ENCODE measurements at regions not wholly inside any gene's neighbourhood (a gene's known extent, or its start where the extent isn't known, plus 50 kb on each side); places are given as distances from the start of the nearest gene placed in this dataset.

DNA sequence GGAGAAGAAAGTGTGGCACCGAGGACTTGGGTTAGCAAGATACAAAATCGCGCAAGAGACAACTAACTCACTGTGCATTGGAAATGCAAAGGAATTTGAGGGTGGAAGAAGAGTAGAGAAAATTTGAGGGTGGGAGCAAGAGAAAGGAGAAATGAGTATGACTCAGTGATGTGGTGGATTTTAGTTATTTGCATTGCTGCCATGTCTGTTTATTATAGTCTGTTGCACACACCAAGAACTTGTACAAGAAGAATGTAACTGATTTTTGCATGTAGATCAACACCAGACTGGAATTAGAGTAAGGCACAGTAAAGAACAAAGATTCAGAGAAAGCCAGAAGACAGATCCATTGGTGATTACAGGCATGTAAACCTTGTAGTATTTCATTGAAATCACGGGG is 71.6 kb upstream of the SMIM36 start:
- peak; percentile 61 for DNase-seq (ENCODE audit: low read depth)

DNA sequence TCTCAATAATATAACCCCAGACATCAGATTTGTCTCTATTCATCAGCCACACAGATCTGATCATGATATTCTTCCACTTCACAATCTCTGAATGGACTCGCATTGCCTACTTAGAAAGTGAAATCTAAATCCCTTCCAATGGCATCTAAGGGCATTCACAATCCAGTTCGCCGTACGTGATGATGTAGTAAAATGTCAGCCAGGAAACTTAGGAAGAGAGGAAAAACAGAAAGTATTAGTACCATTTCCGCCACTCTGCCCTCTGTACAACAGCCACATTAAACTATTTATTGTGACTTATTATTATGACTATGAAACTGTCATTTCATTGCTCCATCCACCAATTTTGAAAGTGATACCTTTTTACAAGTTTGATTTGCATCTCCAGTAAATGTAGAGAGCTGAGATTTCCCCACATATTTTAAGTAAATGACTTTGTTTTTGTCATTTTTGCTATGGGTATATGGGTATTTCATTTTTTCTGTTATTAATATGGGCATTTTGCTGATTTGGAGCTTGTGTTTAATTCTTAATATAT is 69.4 kb upstream of the SMIM36 start:
- DNase-seq (ENCODE audit: low read depth) = no peak

DNA sequence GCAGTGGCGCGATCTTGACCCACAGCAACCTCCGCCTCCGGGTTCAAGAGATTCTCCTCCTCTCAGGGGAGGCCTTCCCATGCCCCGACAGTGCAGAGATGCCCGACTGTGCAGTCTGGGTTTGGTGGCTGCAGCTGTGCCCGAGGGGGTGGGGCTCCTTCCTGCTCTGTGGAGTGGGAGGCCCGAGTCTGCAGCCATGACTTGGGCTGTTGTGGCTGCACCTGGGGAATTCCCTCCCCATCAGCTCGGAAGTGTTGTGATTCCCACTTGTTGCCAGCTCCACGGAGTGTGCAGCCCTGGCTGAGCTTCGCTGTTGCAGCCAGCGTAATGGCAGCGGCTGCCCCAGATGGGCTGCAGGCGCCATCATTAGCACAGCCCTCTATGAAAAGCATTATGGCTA is 66.4 kb upstream of the SMIM36 start:
- DNase-seq (ENCODE audit: low read depth) = peak; percentile 50

DNA sequence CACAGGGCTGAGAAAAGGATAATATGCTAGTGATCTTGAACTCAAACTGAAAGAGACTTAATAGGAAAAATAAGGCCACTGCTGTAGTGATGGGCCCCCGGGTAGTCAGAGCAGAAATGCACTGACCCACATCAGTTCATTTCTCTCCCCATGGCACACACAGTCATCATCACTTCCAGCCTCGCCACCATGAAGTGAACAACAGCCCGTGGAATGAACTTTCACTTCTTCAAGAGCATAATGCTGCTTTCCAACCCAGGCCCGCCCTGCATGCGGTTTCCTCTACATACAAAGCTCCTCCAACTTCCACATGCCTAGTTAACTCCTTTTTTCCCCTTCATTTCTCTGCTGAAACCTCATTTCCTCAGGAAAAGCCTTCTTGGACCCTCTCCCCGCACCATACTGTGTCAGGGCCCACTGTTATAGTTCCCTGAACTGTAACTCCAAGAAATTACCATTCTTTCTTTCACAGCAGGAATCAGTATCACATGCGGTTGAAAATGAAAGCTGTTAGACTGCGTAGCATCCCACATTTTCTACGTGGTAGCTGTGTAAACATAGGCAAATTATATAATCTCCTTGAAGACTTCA is 65.8 kb upstream of the SMIM36 start:
- DNase-seq (ENCODE audit: low read depth) = peak; percentile 96

DNA sequence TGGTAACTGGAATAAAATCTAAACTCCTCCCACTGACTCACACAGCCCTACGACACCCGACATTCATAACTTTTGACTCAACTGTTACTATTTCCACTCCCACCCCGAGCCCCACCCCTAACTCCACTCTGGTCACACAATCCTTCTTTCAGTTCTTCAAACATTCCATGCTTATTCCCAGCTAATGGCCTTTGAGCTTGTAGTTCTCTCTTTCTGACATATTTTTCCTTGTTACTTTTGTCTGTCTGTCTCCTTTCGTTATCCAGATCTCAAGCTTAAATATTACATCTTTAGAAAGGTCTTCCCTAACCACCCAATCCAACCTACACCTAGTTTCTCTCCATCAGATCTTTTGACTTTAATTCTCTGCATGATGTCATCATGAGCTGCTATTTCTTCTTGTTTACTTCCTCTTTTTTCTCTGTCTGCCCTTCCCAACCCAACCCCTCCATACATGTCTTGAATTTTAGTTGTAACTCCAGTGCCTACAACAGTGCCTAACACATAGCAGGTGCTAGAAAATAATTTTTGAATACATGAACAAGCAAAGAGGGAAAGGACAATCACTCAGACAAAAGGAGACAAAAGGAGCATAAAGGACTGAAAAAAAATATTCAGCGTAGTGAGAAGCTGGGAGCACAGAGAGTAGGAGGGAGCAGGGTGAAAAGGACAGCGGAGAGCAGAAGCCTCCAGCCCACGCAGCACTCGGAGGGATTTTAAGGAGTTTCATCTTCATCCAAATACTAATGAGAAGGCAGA is 65.2 kb upstream of the SMIM36 start:
- DNase-seq (ENCODE audit: low read depth) = peak; percentile 94

DNA sequence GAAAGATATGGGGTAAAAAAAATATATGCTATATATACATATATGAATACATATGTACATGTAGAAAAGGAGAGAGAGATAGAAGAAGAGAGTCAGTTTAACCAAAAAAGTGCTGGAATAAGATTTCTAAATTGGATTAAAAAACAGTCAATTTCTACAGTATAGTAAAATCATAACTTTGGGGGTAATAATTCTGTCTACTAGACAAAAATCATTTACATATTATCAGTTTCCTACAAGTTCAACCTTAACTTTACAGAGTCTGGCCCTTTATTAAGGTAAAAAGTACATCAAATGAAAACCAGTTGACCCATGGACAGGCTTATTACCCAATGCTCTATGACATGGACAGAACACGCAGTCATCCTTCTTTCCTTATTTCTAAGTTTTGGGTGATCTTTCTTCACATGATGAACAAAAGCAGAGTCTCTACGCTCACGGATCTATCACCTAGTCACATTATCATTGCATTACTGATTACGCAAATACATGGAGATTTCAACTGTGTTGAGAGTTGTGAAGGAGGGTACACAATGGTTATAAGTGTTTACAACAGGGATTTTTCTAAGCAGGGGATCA is 63.9 kb upstream of the SMIM36 start:
- DNase-seq (ENCODE audit: low read depth) = no peak

DNA sequence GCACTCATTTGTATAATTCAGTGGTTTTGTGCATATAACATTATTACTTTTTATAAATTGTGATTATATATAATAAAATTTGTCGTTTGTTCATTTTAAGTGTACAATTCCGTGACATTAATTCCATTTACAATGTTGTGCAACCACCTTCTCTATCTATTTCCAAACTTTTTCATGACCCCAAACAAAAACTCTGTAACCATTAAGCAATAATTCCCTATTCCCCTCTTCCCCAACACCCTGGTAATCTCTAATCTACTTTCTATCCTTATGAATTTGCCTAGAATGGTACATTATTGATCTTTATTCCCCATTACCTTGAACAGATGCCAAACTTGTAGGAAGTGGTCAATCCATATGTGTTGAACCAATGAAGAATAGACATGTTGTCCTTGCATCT is 61.3 kb upstream of the SMIM36 start:
- no peak for DNase-seq (ENCODE audit: low read depth)

DNA sequence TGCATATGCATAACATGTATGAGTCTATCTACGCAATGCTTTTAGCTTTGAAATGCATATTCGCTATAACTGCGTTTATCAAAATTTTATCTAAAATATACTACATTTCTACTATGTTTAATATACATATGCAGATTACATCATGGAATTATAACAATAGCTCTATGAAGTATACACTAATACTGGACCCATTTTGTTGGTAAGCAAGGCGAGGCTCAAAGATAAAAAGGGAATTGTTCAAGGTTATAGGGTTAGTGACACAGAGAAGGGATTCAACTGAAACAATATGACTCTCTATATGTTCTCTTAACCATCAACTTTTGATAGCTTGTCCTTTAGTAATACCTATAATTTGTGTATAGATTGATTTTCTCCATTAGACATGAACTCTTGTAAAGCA is 60.9 kb upstream of the SMIM36 start:
- DNase-seq (ENCODE audit: low read depth) = no peak

DNA sequence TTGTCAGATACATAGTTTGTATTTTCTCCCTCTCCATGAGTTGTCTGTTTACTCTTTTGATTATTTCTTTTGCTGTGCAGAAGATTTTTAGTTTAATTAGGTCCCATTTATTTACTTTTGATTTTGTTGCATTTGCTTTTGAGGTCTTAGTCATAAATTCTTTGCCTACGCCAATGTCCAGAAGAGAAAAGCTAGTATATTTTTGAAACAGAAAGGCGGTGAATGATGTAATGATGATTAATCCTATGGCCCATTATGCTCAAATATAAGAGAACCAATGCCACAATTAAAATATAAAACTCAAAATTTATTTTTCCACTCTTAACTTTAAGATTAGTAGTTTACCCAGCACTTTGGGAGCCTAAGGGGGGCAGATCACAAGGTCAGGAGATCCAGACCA is 59.8 kb upstream of the SMIM36 start:
- peak; percentile 61 for DNase-seq (ENCODE audit: low read depth)

DNA sequence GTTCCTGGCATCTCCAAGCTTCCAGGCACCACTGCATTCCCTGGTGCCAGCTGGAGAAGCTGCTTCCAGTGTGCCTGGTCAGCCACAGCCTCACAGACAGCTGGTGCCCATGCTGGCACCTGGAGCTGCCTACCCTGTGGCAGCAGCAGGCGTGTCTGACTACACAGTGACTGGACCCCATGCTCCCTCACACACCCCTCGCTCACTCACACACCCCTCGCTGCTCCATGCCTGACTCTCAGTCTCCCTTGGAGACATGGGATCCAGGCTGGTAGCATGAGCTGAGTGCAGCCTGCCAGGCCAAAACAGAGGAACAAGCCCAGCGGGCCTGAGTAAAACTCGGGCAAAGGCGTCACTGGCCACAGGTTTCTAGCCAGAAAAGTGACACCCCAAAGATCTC is 59.1 kb upstream of the SMIM36 start:
- no peak for DNase-seq (ENCODE audit: low read depth)

DNA sequence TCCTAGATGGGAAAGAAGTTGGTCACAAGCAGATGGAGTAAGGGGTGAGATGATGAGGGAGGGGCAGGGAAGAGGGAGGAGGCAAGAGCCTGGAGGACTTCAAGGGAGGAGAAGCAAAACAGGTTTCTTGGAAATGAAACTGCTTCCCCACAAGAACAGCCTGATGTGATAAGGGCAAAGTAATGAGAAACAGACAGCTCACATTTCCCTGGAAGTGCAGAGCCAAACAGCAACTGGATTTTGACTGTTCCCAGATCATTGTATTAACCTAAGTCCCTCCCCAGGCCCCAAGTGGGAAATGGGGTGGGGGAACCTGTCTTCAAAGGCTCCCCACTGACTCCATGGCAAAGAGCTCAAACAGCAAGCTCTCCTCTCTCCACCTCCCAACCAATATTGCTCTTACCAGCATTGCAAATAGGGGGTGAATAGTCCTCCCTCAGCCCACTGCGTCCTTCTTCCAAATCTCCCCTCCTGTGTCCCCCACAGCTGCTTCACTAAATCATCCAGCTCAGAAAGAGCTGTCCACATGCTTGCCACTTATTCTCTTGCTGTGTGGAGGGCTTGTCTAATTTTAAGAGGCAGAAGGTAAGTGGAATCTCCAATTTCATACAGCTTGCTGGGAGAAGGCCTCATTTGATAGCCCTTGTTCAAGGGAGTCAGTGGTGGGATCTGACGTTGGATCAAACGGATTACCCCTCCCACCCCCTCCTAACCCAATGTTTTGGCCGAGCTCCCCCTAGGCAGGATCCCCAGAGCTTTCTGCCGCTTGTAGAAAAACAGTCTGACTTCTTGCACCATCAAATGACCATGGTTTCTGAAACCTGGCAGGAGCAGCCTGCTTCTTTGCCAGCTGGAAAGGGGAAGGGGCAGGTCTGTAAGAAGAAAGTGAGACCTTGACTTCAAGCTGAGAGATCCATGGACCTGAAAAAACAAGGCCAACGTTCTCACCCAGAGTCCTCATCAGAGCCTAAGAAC is 56.3 kb upstream of the SMIM36 start:
- peak; percentile 27 for DNase-seq (ENCODE audit: low read depth)

DNA sequence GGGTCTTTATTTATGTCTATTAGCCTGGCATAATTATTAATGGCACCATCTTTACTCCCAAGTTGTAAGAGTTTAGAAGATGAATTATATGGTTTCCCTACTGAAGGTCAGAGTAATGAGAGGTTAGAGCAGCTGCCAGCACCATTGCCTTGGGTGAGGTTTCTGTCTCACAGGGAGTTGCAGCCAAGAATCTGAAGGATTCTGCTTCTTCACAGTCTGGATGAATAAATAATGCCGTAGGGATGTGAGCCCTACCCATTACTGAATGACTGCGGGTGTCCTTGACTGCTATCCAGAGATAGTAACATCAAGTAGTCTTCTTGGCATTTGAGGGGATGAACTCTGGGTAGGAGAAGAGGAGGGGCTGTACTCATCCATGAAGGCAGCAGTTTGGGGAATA is 52.8 kb upstream of the SMIM36 start:
- DNase-seq (ENCODE audit: low read depth) = no peak

DNA sequence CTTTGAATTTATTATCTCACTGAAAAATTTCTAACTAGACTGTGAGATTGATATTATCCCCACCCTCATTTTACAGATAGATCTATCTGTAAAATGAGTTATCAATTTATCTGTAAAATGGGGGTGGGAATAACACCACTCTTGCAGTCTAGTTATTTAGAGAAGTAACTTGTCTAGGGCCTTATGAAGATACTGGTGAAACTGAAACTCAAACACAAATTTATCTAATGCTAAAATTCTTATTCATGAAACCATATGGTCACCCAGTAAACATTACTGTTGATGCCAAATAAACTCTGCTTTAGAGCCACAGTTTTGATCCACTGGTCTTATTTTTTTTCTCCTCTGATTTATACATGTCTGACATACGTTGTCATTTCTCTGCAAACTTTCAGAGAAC is 52.1 kb upstream of the SMIM36 start:
- DNase-seq (ENCODE audit: low read depth) = no peak

DNA sequence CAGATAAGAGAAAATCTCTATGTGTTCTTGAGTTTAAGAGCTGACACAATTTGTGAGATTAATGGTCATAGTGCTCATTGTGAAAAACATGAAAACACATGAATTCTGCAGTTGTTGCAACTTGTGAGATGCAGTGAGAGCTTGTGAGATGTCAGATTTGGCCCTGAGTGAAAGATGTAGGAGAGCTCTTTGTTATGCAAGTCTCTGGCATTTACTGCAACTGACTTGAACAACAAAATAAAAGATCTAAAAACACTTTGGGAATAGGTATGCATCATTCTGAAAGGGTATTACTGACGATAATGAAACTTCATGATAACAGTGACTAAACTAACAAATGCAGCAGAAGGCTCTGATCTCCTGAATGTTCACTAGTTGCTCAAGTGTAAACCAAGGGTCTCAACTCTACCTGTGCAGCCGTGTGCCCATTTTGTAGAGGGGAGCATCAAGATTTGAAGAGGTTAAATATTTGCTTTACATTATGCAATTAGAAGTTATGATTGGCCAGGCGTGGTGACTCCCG is 50.8 kb upstream of the SMIM36 start:
- DNase-seq (ENCODE audit: low read depth) = no peak

DNA sequence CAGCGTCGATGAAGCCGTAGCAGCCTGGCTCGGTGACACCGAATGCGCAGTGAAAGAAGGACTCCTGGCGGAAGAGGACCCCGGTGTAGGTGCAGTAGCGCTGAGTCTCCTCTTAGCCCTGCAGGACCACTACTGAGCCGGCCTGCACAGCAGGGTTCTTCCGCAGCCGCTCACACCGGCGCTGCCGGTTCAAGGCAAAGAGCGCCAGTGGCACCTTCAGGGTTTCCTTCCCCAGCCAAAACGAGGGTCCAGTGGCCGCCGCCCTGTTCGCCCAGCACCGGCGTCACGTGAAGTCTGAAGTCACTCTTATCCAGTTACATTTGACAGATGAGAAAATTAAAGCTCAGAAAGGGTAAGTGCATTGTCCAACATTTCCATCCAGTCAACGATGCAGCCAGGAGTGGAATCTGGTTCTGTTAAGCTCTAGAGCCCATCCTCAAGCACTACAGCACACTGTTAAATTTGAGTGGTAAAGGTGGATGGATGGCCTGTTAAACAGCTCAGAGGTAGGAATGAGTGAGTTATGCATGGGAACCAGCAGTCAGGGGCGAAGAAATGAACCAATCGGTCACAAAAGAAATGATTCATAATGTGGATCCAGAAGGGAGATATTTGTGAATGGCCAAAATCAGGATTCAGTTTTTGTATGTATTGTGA is 50.2 kb upstream of the SMIM36 start:
- no peak for DNase-seq (ENCODE audit: low read depth)
